HG03469 (cell line): ENCODE measurements at regions not wholly inside any gene's neighbourhood (a gene's known extent, or its start where the extent isn't known, plus 50 kb on each side); places are given as distances from the start of the nearest gene placed in this dataset.
"Not testable (repeated sequence)": the region's sequence is repeated elsewhere in the genome, so short reads cannot be mapped to it uniquely, and the experiment has no call there.

ENCODE experiments used
- ATAC-seq: cut with Tn5 transposase; IDR thresholded peaks from one replicate; pipeline ENCODE4 v1.9.1; 2021; ENCODE audit warnings: mild to moderate bottlenecking, moderate library complexity, moderate number of reproducible peaks; ENCODE audit not compliant: unreplicated experiment

- ATAC-seq = no peak
Measured at GRCh38 chr3:16070707-16071106, 103.8 kb upstream of the GALNT15 start.

- no peak for ATAC-seq
Measured at GRCh38 chr3:16071206-16071605, 103.3 kb upstream of the GALNT15 start.

DNA sequence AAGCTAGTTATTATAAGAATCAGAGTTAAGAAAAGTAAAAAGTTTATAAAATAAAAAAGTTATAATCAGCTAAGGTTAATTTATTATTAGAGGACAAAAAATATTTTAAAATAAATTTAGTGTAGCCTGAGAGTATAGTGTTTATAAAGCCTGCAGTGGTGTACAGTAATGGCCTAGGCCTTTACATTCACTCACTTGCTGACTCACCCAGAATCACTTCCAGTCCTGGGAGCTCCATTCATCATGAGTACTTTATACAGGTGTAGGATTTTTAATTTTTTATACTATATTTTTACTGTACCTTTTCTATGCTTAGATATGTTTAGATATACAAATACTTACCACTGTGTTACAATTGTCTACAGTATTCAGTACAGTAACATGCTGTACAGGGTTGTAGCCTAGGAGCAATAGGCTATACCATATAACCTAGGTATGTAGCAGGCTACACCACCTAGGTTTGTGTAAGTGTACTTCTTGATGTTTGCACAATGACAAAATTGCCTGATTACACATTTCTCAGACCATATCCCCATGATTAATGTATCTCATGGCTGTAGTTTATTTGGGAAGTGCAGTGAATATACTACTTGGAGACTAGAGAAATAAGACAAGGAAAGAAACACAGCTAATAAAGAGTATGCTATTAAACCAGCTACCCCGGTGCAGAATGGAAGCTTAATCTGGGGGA is 101.9 kb upstream of the GALNT15 start:
- no peak for ATAC-seq

DNA sequence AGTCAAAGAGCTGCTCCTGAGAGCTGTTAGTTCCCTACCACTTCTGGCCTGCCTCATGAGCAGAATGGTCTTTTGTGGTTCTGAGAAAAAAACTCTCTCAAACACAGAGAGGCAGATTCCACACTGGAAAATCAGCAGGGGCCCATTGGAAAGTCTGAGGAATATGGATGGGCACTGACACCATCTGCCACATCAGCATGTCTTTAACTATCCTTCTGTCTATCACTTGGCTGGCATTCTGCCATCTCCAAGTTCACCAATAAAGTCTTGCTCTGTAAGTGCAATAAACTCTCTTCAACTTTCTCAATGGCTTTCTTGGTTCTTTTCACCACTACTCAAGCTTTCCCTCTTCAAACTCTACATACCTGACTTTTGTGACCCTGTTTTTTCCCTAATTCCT is 101.3 kb upstream of the GALNT15 start:
- no peak for ATAC-seq

DNA sequence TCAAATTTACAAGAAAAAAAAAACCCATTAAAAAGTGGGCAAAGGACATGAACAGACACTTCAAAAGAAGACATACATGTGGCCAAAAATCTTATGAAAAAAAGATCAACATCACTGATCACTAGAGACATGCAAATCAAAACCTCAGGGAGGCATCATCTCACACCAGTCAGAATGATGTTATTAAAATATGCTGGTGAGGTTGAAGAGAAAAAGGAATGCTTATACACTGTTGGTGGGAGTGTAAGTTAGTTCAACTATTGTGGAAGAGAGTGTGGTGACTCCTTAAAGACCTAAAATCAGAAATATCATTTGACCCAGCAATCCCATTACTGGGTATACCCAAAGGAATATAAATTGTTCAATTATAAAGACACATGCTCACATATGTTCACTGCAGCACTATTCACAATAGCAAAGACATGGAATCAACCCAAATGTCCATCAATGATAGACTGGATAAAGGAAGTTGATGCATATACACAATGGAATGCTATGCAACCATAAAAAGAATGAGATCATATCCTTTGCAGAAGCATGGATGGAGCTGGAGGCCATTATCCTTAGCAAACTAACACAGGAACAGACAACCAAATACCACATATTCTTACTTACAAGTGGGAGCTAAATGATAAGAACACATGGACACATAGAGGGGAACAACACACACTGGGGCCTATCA is 100.3 kb upstream of the GALNT15 start:
- not testable (repeated sequence) for ATAC-seq

DNA sequence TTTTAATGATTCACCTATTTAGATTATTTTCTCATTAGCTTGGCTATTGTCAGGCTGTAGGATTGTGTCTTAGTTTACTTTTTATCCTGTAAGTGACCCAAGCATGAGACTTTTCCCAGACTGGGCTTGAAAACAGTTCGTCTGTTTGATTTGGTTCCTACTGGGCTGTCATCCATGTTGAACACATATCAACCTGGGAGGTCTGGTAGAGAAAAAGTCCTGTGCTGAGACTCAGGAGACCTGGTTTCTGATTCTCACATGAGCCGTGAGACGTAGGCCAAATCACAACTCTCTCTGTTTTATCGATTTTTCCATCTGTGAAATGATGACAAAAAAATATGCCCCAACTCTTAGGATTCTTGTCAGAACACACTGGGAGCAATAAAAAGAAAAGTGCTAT is 98.8 kb upstream of the GALNT15 start:
- no peak for ATAC-seq

- no peak for ATAC-seq
Measured at GRCh38 chr3:16076564-16076963, 97.9 kb upstream of the GALNT15 start.

DNA sequence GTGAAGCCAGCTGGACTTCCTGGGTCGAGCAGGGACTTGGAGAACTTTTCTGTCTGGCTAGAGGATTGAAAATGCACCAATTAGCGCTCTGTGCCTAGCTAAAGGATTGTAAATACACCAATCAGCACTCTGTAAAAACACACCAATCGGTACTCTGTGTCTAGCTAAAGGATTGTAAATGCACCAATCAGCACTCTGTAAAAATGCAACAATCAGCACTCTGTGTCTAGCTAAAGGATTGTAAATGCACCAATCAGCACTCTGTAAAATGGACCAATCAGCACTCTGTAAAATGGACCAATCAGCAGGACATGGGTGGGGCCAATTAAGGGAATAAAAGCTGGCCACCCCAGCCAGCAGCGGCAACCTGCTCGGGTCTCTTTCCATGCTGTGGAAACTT is 97.3 kb upstream of the GALNT15 start:
- not testable (repeated sequence) for ATAC-seq

GRCh38 chr3:16077681-16078080 is 96.8 kb upstream of the GALNT15 start:
- not testable (repeated sequence) for ATAC-seq

GRCh38 chr3:16079519-16079918 is 95.0 kb upstream of the GALNT15 start:
- no peak for ATAC-seq

GRCh38 chr3:16081661-16082060 is 92.8 kb upstream of the GALNT15 start:
- ATAC-seq = no peak

DNA sequence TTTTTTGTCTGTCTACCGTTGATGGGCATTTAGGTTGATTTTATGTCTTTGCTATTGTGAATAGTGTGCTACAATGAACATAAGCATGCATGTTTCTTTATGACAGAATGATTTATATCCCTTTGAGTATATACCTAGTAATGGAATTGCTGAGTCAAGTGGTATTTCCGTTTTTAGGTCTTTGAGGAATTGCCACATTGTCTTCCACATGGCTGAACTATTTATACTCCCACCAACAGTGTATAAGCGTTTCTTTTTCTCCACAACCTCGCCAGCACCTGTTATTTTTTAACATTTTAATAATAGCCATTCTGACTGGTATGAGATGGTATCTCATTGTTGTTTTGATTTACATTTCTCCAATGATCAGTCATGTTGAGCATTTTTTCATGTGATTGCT is 89.6 kb upstream of the GALNT15 start:
- ATAC-seq = no peak

GRCh38 chr3:16085410-16085809 is 89.1 kb upstream of the GALNT15 start:
- no peak for ATAC-seq

- ATAC-seq = no peak
Measured at GRCh38 chr3:16085884-16086608, 88.4 kb upstream of the GALNT15 start.

DNA sequence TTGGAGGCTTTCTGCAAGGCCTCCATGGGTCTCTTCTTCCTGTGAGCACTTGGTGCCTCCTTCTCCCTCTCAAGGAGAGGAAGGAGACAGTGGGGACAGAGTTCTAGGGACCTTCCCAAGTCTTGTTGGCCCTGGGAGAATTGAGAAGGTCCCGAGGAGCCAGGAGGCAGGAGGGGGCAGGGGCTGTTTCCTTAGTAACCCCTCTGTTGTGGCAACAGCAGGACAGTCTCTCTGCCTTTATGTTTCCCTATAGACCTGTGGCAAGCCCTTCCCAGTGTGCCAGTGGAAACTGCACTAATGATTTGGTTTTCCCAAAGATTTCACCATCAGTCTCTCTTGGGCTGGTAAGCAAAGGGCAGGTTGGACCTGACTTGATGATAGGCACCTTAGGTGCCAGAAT is 87.8 kb upstream of the GALNT15 start:
- ATAC-seq = no peak

- ATAC-seq = no peak
Measured at GRCh38 chr3:16088496-16088895, 86.0 kb upstream of the GALNT15 start.

GRCh38 chr3:16089521-16089920 is 85.0 kb upstream of the GALNT15 start:
- ATAC-seq = no peak

- no peak for ATAC-seq
Measured at GRCh38 chr3:16090024-16090423, 84.5 kb upstream of the GALNT15 start.

- ATAC-seq = no peak
Measured at GRCh38 chr3:16090706-16091105, 83.8 kb upstream of the GALNT15 start.

GRCh38 chr3:16092923-16093322 is 81.6 kb upstream of the GALNT15 start:
- ATAC-seq = no peak

DNA sequence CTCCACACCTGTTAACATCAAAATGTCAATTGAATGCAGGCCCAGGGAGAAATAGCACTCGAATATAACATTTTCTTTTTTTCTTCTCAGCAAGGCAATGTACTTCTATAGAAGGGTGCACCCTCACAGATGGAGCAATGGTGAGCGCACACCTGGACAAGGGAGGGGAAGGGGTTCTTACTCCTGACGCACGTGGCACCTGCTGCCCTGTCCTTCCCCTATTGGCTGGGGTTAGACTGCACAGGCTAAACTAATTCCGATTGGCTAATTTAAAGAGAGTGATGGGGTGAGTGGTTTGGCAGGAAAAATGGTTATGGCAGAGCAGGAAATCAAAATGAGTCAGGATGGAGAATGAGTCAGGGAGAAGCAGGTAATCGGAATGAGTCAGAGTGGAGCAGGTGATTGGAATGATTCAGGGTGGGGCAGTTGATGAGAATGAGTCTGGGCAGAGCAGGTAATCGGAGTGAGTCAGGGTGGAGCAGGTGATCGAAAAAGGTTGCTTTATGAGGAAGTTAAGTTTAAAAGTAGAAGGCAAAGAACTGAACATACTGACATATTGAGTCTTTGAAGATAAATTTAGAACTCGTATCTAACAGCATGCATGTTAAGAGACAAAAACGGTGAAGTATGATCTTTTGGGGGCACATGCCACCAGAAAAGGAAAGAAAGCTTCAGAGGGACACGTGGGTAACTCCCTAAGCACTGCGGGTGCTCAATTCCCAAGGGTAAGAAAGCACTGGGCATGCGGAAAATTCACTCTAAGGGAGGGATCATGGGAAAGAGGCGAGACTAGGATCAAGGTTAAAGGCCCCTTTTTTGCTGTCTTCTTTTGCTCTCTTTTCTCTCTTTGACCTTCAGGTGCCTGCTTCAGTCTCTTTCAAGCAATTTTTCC is 72.9 kb upstream of the GALNT15 start:
- no peak for ATAC-seq
